PC-9 (cell line): ENCODE measurements at regions not wholly inside any gene's neighbourhood (a gene's known extent, or its start where the extent isn't known, plus 50 kb on each side); places are given as distances from the start of the nearest gene placed in this dataset.

Experiments used
- CTCF ChIP-seq: fragments of 200-600 bp; sonication (generic); conservative IDR thresholded peaks from 2 replicates; pipeline ENCODE4 v1.6.1; 2017; ENCODE audit warnings: mixed run types, antibody characterized with exemption, mild to moderate bottlenecking, moderate library complexity
- EZH2 ChIP-seq: fragments of 200-600 bp; sonication (generic); IDR thresholded peaks from 2 replicates; pipeline ENCODE4 v1.8.0; 2017; ENCODE audit warnings: antibody characterized with exemption, low read depth

DNA sequence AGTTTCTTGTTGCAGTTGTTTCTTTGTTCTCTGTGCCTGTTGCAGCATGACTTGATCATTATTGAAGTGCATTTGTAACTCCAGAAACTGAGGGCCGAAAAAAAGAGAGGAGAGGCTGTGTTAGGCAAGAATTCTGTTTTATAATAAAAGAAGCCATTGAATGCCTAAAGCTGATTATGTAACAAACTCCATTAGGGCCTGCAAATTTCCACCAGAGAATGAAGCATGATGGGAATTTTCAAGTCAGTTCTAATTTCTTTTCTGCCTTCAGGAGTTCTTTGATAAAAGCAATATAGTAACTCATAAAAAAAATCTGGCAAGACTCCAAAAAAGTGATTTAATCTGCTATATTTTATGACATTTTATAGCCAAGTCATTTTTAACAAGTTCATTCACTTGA lies 156.7 kb upstream of the RASSF8 start:
- TF ChIP-seq CTCF (no peak), EZH2 (no peak)
